Islet precursor cell (in vitro differentiated cells): ENCODE measurements at regions not wholly inside any gene's neighbourhood (a gene's known extent, or its start where the extent isn't known, plus 50 kb on each side); places are given as distances from the start of the nearest gene placed in this dataset.
A peak's percentile ranks its signal among the peaks of the same experiment; 100 is the strongest.

ENCODE experiments used
- DNase-seq: peaks from one replicate; pipeline ENCODE4 v3.0.0-alpha.2; 2018

- DNase-seq = peak; percentile 83
Observed at GRCh38 chr3:150215616-150216015, 192.5 kb upstream of the TSC22D2 start.

GRCh38 chr3:150213577-150213976 is 194.5 kb upstream of the TSC22D2 start:
- DNase-seq = no peak

- no peak for DNase-seq
Observed at GRCh38 chr3:150210461-150211110, 197.5 kb upstream of the TSC22D2 start.

- no peak for DNase-seq
Observed at GRCh38 chr3:150203273-150203672, 204.8 kb upstream of the TSC22D2 start.

- DNase-seq = no peak
Observed at GRCh38 chr3:150202711-150203110, 205.4 kb upstream of the TSC22D2 start.

- DNase-seq = no peak
Observed at GRCh38 chr3:150194957-150195356, 213.1 kb upstream of the TSC22D2 start.

GRCh38 chr3:150194513-150194912 is 213.6 kb upstream of the TSC22D2 start:
- no peak for DNase-seq

- DNase-seq = no peak
Observed at GRCh38 chr3:150184426-150185071, 213.9 kb upstream of the PFN2 start.

- DNase-seq = peak; percentile 87
Observed at GRCh38 chr3:150183678-150184425, 213.2 kb upstream of the PFN2 start.

GRCh38 chr3:150180334-150180733 is 209.6 kb upstream of the PFN2 start:
- DNase-seq = no peak

GRCh38 chr3:150179330-150179729 is 208.6 kb upstream of the PFN2 start:
- no peak for DNase-seq

- no peak for DNase-seq
Observed at GRCh38 chr3:150177673-150178381, 207.1 kb upstream of the PFN2 start.

GRCh38 chr3:150174179-150174578 is 203.5 kb upstream of the PFN2 start:
- DNase-seq = no peak

- DNase-seq = no peak
Observed at GRCh38 chr3:150172356-150172755, 201.7 kb upstream of the PFN2 start.

GRCh38 chr3:150170852-150171520 is 200.3 kb upstream of the PFN2 start:
- DNase-seq = no peak

GRCh38 chr3:150169330-150169940 is 198.7 kb upstream of the PFN2 start:
- no peak for DNase-seq

GRCh38 chr3:150168698-150169097 is 198.0 kb upstream of the PFN2 start:
- no peak for DNase-seq

- no peak for DNase-seq
Observed at GRCh38 chr3:150165396-150166094, 194.8 kb upstream of the PFN2 start.

- DNase-seq = no peak
Observed at GRCh38 chr3:150161011-150161410, 190.3 kb upstream of the PFN2 start.

GRCh38 chr3:150158943-150159625 is 188.4 kb upstream of the PFN2 start:
- DNase-seq = no peak

- no peak for DNase-seq
Observed at GRCh38 chr3:150152567-150152966, 181.9 kb upstream of the PFN2 start.
